ENCODE measurements at regions not wholly inside any gene's neighbourhood (a gene's known extent, or its start where the extent isn't known, plus 50 kb on each side); places are given as distances from the start of the nearest gene placed in this dataset.
A peak's percentile ranks its signal among the peaks of the same experiment; 100 is the strongest.

DNA sequence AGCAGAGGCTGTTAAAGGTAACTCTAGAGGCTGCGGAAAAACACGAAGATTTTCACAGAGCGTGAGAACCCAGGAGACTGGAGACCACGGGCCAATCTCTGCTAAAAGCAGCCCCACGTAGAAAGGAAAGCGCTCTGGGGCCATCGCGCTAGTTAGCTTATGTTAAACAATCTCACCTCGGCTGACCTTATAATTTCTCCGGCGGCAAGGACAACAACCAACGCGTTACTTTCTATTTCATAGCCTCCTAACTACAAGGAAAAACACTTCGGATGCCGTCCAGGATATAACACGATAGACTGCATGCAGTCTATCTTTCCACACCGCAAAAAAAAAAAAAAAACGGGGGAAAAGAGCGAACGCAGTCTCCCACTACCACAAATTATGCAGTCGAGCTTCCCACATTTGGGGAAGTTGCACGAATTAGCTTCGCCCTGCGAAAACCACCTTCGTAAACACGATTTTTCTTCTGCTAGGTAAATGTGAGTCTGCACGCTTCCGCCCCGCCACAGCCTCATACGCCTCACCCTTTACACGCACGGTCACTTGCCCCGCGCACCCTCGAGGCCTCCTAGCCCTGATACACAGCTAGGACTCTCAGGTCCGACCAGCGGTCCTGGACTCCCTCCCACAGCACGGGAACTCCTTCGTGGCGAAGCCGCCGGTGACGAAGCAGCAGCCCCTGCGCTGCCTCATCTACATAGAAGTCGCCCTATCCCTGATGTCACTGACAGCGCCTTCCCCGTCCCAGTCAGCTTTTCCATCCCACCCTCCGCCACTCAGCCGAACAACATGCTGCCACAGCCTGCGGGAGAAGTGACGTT, 87.8 kb downstream of the PRKAB2 start:
- TF ChIP-seq, protein P1, sequence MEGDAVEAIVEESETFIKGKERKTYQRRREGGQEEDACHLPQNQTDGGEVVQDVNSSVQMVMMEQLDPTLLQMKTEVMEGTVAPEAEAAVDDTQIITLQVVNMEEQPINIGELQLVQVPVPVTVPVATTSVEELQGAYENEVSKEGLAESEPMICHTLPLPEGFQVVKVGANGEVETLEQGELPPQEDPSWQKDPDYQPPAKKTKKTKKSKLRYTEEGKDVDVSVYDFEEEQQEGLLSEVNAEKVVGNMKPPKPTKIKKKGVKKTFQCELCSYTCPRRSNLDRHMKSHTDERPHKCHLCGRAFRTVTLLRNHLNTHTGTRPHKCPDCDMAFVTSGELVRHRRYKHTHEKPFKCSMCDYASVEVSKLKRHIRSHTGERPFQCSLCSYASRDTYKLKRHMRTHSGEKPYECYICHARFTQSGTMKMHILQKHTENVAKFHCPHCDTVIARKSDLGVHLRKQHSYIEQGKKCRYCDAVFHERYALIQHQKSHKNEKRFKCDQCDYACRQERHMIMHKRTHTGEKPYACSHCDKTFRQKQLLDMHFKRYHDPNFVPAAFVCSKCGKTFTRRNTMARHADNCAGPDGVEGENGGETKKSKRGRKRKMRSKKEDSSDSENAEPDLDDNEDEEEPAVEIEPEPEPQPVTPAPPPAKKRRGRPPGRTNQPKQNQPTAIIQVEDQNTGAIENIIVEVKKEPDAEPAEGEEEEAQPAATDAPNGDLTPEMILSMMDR (IDR thresholded peaks at IDR 0.05; ENCODE audit: control insufficient read depth, insufficient read depth, low read depth, low read length, missing control alignments) = no peak
- peak overlapping the region; percentile 59 for H3K4me3 ChIP-seq (ENCODE audit: control insufficient read depth, low read depth, low read length)
- DNase-seq (ENCODE audit: low read depth) = peak; percentile 32

DNA sequence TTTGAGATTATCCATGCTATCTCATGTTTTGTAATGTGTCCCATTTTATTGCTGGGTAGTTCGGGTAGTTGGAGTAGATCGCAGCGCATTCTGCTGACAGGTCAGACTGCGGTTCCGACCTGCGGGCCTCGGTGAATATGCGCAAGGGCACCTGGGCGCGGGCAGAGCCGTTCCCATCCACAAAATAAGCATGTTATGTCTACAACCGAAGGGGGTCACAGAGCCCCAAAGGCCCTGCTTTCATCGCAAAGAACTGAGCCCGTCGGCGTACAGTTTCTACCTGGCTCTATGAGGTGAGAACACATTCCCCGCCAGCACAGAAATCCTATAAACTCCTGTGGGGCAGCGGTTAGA, 88.4 kb downstream of the PRKAB2 start:
- DNase-seq (ENCODE audit: low read depth) = no peak
- TF ChIP-seq, protein P1 (IDR thresholded peaks at IDR 0.05; ENCODE audit: control insufficient read depth, insufficient read depth, low read depth, low read length, missing control alignments) = no peak
- peak overlapping the region; percentile 59 for H3K4me3 ChIP-seq (ENCODE audit: control insufficient read depth, low read depth, low read length)

DNA sequence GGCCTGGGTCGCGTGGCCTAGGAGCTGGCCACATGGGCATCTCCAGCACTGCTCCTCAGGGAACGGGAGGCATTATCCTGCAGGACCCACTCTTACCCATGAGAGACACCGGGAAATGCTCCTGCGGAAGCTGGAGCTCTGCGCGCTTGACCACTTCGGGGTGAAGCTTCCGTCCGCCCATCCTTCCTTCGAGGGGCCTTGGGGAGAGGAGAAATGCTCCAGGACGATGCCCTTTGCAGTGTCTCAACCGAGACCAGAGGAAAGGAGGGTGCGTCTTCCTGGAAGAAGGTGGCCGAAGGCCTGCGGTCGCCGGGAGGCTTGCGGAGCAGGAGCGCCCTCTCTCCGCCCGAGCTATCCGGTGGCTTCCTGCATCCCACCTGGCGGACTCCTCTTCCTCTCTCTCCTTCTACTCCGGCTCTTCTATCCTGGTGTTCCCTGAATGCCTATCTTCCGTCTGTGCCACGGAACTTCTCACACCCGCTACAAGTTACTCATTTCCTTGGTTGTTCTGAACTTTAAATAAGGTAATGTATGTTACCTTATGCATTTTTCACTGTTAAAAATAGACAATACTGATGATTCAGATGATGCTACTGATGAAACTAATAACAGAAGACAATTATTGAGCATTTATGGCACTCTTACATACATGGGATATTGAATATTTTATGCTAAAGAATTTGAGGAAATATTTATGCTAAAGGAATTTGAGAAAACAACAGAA, 91.4 kb downstream of the PRKAB2 start:
- DNase-seq (ENCODE audit: low read depth) = no peak
- TF ChIP-seq, protein P1 (IDR thresholded peaks at IDR 0.05; ENCODE audit: control insufficient read depth, insufficient read depth, low read depth, low read length, missing control alignments) = no peak
- H3K4me3 ChIP-seq (ENCODE audit: control insufficient read depth, low read depth, low read length) = no peak overlapping the region

DNA sequence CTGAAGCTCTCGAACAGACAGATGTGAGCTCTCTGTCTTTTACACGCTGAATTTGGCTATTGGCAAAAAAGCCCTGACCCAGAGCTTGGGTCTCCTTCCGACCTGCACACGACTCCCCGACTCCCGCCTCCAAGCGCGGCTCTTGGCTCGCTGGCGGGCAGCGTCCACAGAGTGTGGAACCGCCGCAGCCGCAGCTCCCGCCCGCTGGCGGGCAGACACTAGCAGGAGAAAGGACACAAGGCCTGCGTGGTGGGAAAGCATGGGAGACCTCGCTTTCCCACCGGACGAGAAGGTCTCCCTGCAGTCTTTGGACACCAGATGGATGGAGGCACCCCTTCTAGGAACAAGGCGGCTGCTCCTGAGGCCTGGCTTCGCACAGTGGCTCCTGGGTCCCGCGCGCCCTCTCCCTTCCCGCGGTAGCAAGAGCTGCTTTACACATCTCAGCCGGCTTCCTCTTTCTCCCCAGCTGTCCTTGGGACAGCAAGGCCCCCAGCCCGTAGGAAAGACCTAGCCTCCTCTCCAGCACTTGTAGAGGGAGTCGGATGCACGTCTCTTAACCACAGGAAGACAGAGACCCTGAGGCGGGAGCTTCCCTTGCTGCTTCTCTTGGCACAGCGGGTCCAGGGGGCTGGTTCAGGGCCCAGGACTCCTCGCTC, 92.1 kb downstream of the PRKAB2 start:
- no peak for DNase-seq (ENCODE audit: low read depth)
- no peak overlapping the region for H3K4me3 ChIP-seq (ENCODE audit: control insufficient read depth, low read depth, low read length)
- TF ChIP-seq, protein P1 (IDR thresholded peaks at IDR 0.05; ENCODE audit: control insufficient read depth, insufficient read depth, low read depth, low read length, missing control alignments) = no peak

DNA sequence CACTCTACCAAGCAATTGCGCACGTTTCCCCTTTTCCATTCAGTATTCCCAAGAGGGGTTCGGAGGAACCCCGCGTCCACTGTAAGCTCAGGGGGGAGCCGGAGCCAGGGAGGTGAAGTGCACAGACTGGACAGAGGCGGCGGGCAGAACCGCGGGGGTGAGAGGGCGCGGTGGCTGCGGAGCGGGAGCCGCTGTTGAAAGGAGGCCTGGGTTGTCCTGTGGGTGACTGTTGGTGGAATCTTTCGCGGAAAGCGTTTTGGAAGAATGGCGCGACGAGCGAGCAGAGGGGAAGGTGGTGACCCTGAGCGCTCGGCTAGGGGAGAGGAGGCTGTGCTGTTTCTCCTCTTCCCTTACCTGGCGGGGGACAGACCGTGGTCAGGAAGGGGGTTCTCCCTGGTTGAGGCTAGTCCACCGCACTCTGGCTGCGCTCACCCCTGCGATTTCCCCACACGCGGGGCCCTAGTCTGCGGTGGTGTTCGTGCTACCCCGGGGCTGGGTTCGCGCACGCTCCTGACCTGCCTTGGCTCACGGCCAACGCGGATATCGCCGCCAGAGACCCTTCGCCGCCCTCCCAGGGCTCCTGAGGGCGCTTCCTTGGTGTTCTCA, 92.8 kb downstream of the PRKAB2 start:
- DNase-seq (ENCODE audit: low read depth) = no peak
- TF ChIP-seq, protein P1 (IDR thresholded peaks at IDR 0.05; ENCODE audit: control insufficient read depth, insufficient read depth, low read depth, low read length, missing control alignments) = no peak
- H3K4me3 ChIP-seq (ENCODE audit: control insufficient read depth, low read depth, low read length) = no peak overlapping the region

DNA sequence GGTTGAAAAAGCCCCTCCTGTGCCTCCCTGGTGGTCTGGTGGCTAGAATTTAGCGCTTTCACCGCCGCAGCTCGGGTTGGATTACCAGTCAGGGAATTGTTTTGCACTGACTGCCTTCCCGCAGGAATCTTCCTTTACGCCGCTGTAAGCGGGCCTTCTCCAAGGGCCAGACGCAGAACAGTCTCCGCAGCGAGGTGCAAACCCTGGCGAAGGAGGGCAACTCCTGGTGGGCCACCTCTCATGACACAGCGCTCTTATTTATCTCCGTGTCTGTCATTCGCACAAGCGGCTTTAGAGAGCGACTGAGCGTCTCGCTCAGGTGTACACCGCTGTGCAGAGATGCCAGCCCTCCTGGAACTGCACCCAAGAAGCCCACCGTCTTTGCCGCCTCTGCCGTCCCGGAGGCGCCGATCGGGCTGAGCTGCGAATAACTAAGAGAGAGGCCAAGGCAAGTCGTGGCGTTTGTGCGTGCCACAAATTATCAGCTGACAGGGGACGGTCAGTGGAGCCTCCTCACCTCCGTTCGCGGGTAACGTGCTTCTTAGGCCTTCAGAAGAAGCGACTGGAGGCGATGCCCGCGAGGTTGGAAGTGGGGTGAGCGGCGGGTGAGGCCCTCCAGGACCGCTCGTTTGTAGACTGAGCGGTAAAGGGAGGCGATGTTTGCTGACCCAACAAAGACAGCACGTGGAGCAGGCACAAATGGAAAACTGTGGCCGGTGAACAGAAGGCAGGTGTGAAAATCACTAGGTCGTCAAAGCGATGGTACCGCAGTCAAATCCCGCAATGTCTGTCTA, 93.5 kb downstream of the PRKAB2 start:
- H3K4me3 ChIP-seq (ENCODE audit: control insufficient read depth, low read depth, low read length) = no peak overlapping the region
- TF ChIP-seq, protein P1 (IDR thresholded peaks at IDR 0.05; ENCODE audit: control insufficient read depth, insufficient read depth, low read depth, low read length, missing control alignments) = no peak
- no peak for DNase-seq (ENCODE audit: low read depth)
